Naive thymus-derived CD4-positive, alpha-beta T cell (primary cell): ENCODE measurements at regions not wholly inside any gene's neighbourhood (a gene's known extent, or its start where the extent isn't known, plus 50 kb on each side); places are given as distances from the start of the nearest gene placed in this dataset.

Experiments used
- ATAC-seq: fragments of 150-1000 bp; cut with Tn5 transposase; 2 replicates; pipeline ENCODE4 v1.10.0; 2021; ENCODE audit warnings: mild to moderate bottlenecking, moderate library complexity
- CTCF ChIA-PET: fragments of 350-600 bp; sonication (Branson Sonifier 250); formaldehyde crosslinking; loops from one replicate; lab custom pipeline; 2021; ENCODE audit warnings: antibody characterized with exemption; lab: Charles Lee
- POLR2A ChIA-PET: fragments of 350-600 bp; sonication (Branson Sonifier 250); formaldehyde crosslinking; loops from one replicate; lab custom pipeline; 2021; ENCODE audit warnings: antibody characterized with exemption, inconsistent platforms; lab: Charles Lee
- DNase-seq, 9 donors: peaks; one replicate each; pipeline versions ENCODE4 v3.0.0 to v3.0.0-alpha.2; 2020 to 2022; ENCODE audit warnings: mixed read lengths in 1 of 9
- H3K27ac ChIP-seq: one replicate; pipeline ENCODE4 v1.7.0; 2013; ENCODE audit warnings: mild to moderate bottlenecking, low read depth, low read length, moderate library complexity
- H3K27me3 ChIP-seq, 2 donors: one replicate each; pipeline ENCODE4 v1.7.0; 2013; ENCODE audit warnings: low read length in 2 of 2, mild to moderate bottlenecking in 2 of 2, moderate library complexity in 2 of 2; ENCODE audit not compliant: control insufficient read depth in 2 of 2, insufficient read depth in 2 of 2
- H3K36me3 ChIP-seq, 3 experiments: 1 replicate in 2 of 3; 2 replicates in 1 of 3; pipeline ENCODE4 v1.7.0; 2013; ENCODE audit warnings: low read length in 3 of 3, mild to moderate bottlenecking in 3 of 3, moderate library complexity in 1 of 3; ENCODE audit not compliant: insufficient read depth in 3 of 3, control insufficient read depth in 2 of 3
- H3K4me1 ChIP-seq, 2 donors: one replicate each; pipeline ENCODE4 v1.7.0; 2013; ENCODE audit warnings: low read length in 2 of 2, mild to moderate bottlenecking in 2 of 2, moderate library complexity in 1 of 2; ENCODE audit not compliant: control insufficient read depth in 2 of 2, insufficient read depth in 2 of 2
- H3K4me3 ChIP-seq: 2 replicates; pipeline ENCODE4 v1.7.0; 2013; ENCODE audit warnings: mild to moderate bottlenecking, low read length
- H3K9me3 ChIP-seq, 3 experiments: 1 replicate in 2 of 3; 2 replicates in 1 of 3; pipeline ENCODE4 v1.7.0; 2013; ENCODE audit warnings: low read length in 3 of 3; ENCODE audit not compliant: control insufficient read depth in 2 of 3
- H3K27ac Mint-ChIP-seq, 9 donors: one replicate each; pipeline ENCODE4 v1.8.0; 2020 to 2022; ENCODE audit warnings: mixed read lengths in 9 of 9, mild to moderate bottlenecking in 8 of 9, moderate library complexity in 5 of 9, inconsistent platforms in 2 of 9
- H3K27me3 Mint-ChIP-seq, 5 donors: one replicate each; pipeline ENCODE4 v1.8.0; 2021 to 2022; ENCODE audit warnings: mixed read lengths in 5 of 5, mild to moderate bottlenecking in 1 of 5
- H3K36me3 Mint-ChIP-seq, 5 donors: one replicate each; pipeline ENCODE4 v1.8.0; 2020 to 2022; ENCODE audit warnings: mixed read lengths in 5 of 5, mild to moderate bottlenecking in 3 of 5, inconsistent platforms in 1 of 5
- H3K4me1 Mint-ChIP-seq, 7 donors: one replicate each; pipeline ENCODE4 v1.8.0; 2020 to 2022; ENCODE audit warnings: mixed read lengths in 7 of 7, mild to moderate bottlenecking in 3 of 7, inconsistent platforms in 1 of 7
- H3K4me3 Mint-ChIP-seq, 10 donors: one replicate each; pipeline ENCODE4 v1.8.0; 2020 to 2022; ENCODE audit warnings: mild to moderate bottlenecking in 10 of 10, mixed read lengths in 10 of 10, moderate library complexity in 6 of 10, inconsistent platforms in 2 of 10
- H3K9me3 Mint-ChIP-seq, 11 donors: one replicate each; pipeline ENCODE4 v1.8.0; 2020 to 2022; ENCODE audit warnings: mixed read lengths in 11 of 11, mild to moderate bottlenecking in 4 of 11, inconsistent platforms in 1 of 11, moderate library complexity in 1 of 11
- intact Hi-C, 2 donors: fragments of 100-400 bp; cut with micrococcal nuclease; formaldehyde crosslinking; loops; one replicate each; pipeline ENCODE4 v1.15.1; 2023

DNA sequence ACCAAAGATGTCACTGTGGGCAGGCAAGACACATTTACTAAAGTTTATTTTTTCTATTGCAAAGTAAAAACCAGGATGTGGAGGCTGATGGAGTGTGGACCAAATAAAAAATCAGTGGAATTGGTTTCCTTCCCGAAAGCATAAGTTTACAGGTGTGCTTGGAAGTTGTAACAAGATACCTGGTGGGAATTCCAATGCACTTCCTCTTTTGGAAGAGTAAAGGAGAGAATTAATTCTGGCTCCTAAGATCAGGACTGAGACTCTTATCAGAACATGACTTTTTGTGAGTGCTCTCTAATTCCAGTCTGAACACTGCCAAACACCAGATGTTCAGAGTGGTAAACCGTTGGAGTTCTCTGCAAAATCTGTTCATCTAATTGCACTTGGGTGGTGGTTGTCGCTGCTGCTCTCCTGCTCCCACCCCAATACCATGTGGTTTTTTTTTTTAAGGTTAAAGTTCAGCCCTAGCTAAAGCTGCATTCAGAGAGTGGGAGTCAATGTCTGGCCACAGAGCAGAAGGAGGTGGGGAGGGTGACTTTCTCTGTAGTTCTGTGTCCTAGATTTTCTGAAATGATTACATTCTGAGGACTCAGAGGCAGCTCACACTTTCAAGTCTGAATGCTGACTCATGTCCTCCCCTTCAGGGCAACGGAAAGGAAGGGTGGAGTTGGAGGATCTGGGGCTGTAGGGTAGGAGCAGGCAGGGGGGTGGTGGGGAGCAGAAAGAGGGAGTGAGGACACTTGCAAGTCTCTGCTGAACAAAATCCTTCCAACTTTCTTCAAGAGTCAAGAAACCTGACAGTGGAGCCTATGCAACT lies 275.8 kb upstream of the PRDM1 start:
- ChIA-PET POLR2A (interaction anchor here (0.5 kb wide), 1 partner anchor 35 kb away, joined by 4 read pairs; no protein-coding TSS in a partner anchor), CTCF (no interaction called here)
- Histone ChIP-seq H3K27ac (no peak overlapping the region), H3K9me3 (no peaks in the 10 kb centered on the region), H3K4me3 (no peak overlapping the region), H3K4me1 (peaks cover 0 to 30% of the 10 kb centered on the region in 2 donors), H3K27me3 (no peaks in the 10 kb centered on the region), H3K36me3 (no peaks in the 10 kb centered on the region)
- ATAC-seq (peak; percentile 72), DNase-seq (peak in 1 of 9 donors; percentile 69)
- Mint-ChIP-seq H3K9me3 (peaks cover 0 to 17% (median 0%) of the 10 kb centered on the region in 11 donors), H3K4me3 (peak overlapping the region in 2 of 10 donors; percentile 17 to 61), H3K36me3 (peaks cover 0 to 34% (median 0%) of the 10 kb centered on the region in 5 donors), H3K4me1 (peaks cover 0 to 74% (median 23%) of the 10 kb centered on the region in 7 donors), H3K27ac (peak overlapping the region in 3 of 9 donors; percentile 26 to 78 (median 55)), H3K27me3 (no peaks in the 10 kb centered on the region)
- intact Hi-C loops, result loop anchor here in 1 of 2 donors (2.0 to 10.0 kb wide), 6 partner anchors 18 to 326 kb away; no protein-coding TSS in a partner anchor

DNA sequence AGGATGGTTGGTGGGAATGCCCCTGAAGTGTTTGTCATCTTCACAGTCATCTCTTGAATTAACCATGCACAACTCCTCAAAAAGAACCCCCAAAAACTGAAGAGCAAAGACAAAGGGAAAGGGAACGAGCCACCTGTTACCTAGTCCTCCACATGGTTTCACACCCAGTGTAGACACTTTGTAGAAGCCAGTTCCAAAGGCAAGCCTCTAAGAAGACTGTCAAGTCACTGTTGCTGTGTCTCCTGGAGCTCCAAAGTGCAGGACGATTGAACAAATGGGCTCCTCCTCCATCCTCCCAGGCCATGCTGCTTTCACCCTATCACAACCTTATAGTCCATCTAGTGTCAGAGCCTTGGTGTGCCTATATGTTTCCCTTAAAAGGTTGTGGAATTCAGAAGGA lies 277.6 kb upstream of the PRDM1 start:
- no peaks in the 10 kb centered on the region for H3K27me3 Mint-ChIP-seq
- POLR2A ChIA-PET, result no interaction called here
- no peak for ATAC-seq

DNA sequence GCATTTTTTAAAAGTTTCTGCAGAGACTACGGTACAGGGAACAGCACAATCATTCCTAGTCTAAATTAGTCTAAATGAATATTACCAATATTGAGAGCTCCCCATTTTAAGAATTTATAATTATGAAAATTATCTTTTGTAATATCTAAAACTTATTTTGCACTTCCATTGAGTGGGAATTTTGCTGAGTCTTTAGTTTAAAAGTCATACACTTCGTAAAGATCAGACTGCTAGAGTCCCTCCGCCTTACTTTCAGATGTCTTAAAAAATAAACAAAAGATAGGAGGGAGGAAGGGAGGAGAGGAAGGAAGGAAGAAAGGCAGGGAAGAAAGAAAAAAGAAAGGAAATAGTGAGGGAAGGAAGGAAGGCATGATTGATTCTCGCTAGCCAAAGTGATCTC lies 278.2 kb upstream of the PRDM1 start:
- H3K36me3 ChIP-seq, result no peaks in the 10 kb centered on the region
- Mint-ChIP-seq H3K36me3 (peaks cover 0 to 26% (median 0%) of the 10 kb centered on the region in 5 donors), H3K9me3 (peaks cover 0 to 14% (median 0%) of the 10 kb centered on the region in 11 donors), H3K27ac (no peak overlapping the region), H3K4me1 (peaks cover 0 to 49% (median 19%) of the 10 kb centered on the region in 7 donors), H3K27me3 (no peaks in the 10 kb centered on the region), H3K4me3 (peak overlapping the region in 1 of 10 donors; percentile 52)
- DNase-seq (no peak), ATAC-seq (no peak)
- peaks cover 0 to 30% of the 10 kb centered on the region in 2 donors for H3K4me1 ChIP-seq
- no peaks in the 10 kb centered on the region for H3K27me3 ChIP-seq
- intact Hi-C loops, result no loop called here
- H3K9me3 ChIP-seq, result no peaks in the 10 kb centered on the region
- no peak overlapping the region for H3K27ac ChIP-seq
- no peak overlapping the region for H3K4me3 ChIP-seq
- ChIA-PET POLR2A (interaction anchor here (0.7 kb wide), 1 partner anchor 21 kb away, joined by 3 read pairs; no protein-coding TSS in a partner anchor), CTCF (no interaction called here)

More for the DNA sequence above, 277.6 kb upstream of the PRDM1 start:
- Histone ChIP-seq H3K27ac (no peak overlapping the region), H3K9me3 (no peaks in the 10 kb centered on the region), H3K4me1 (peaks cover 0 to 30% of the 10 kb centered on the region in 2 donors), H3K4me3 (no peak overlapping the region), H3K36me3 (no peaks in the 10 kb centered on the region), H3K27me3 (no peaks in the 10 kb centered on the region)
- H3K36me3 Mint-ChIP-seq, result peaks cover 0 to 29% (median 0%) of the 10 kb centered on the region in 5 donors
- intact Hi-C loops, result no loop called here
- CTCF ChIA-PET, result no interaction called here
- no peak for DNase-seq
- H3K9me3 Mint-ChIP-seq, result peaks cover 0 to 14% (median 0%) of the 10 kb centered on the region in 11 donors
- peaks cover 0 to 56% (median 19%) of the 10 kb centered on the region in 7 donors for H3K4me1 Mint-ChIP-seq
- peak overlapping the region in 1 of 9 donors; percentile 43 for H3K27ac Mint-ChIP-seq
- peak overlapping the region in 1 of 10 donors; percentile 41 for H3K4me3 Mint-ChIP-seq

DNA sequence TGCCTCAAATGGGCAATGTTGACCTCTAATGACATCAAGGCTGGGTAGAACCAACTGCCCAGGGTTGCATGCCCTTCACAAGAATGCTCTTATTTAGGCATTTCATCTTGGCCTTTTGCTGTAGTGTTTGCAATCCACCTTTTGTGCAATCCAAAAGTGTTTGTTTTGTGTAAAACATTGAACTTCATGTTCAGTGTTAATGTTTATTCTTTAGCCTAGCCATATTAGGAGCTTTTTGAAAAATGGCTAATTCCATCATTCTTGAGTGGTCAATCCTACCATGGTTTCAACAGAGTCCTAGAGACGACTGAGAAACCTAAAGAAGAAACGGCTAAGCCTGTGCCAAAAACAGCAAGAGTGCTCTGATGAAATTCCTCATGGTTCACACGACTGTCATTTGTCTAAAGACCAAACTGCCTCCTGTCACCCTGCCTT lies 279.6 kb upstream of the PRDM1 start:
- no peak overlapping the region for H3K4me3 ChIP-seq
- no peak overlapping the region for H3K4me3 Mint-ChIP-seq
- ChIA-PET CTCF (no interaction called here), POLR2A (no interaction called here)
- peaks cover 0 to 20% (median 0%) of the 10 kb centered on the region in 5 donors for H3K36me3 Mint-ChIP-seq
- peaks cover 0 to 40% (median 19%) of the 10 kb centered on the region in 7 donors for H3K4me1 Mint-ChIP-seq
- no peak for ATAC-seq
- no peak overlapping the region for H3K27ac ChIP-seq
- intact Hi-C loops, result no loop called here
- no peak for DNase-seq
- H3K36me3 ChIP-seq, result no peaks in the 10 kb centered on the region
- H3K9me3 Mint-ChIP-seq, result peaks cover 0 to 14% (median 0%) of the 10 kb centered on the region in 11 donors
- peaks cover 0 to 3% (median 0%) of the 10 kb centered on the region in 5 donors for H3K27me3 Mint-ChIP-seq
- peaks cover 0 to 30% of the 10 kb centered on the region in 2 donors for H3K4me1 ChIP-seq
- no peaks in the 10 kb centered on the region for H3K27me3 ChIP-seq
- H3K9me3 ChIP-seq, result no peaks in the 10 kb centered on the region
- H3K27ac Mint-ChIP-seq, result no peak overlapping the region

DNA sequence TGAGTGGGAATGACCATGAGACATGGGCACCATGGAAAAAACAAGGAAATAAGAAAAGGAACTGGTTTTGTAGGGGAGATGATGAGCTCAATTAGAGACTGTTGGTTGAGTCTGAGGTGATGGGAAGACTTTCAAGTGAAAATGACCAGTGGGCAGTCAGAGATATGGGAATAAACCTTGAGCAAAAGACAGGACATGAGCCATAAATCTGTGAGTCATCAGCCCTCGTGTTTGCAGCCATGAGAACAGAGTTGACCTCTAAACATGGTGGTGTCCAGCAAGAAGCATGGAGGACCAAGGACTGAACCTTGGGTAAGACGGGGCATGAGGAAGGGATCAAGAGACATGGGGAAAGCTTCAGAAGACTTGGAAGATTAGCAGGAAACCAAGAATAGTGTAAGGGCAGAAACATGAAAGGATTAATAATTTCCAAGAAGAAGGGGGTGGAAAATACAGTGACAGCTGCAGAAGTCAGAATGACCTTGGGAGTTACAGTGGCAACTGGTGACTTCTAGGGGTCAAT lies 280.6 kb upstream of the PRDM1 start:
- intact Hi-C loops, result no loop called here
- POLR2A ChIA-PET, result interaction anchor here (0.6 kb wide), 1 partner anchor 10 kb away, joined by 3 read pairs; no protein-coding TSS in a partner anchor
- CTCF ChIA-PET, result no interaction called here

DNA sequence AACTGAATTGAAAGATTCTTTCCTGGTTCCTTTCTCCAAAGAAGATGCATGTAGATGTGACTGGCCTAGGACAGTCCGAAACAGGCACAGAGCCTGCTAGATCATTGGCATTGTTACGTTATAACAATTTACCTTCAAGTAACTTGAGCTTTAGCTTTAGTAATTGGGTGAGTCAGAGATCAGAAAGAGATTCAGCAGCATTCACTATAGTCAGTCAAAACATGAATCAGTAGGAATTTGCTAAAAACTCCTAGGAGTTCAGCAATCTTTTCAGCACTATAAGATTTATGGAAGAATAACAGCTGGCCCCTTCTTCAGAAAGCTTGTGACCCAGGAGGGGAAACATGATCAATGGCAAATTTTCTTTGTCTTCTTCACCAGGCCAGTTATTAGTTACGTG lies 281.7 kb upstream of the PRDM1 start:
- Histone ChIP-seq H3K9me3 (no peaks in the 10 kb centered on the region), H3K4me3 (no peak overlapping the region), H3K36me3 (no peaks in the 10 kb centered on the region), H3K27me3 (no peaks in the 10 kb centered on the region), H3K4me1 (peaks cover 0 to 16% of the 10 kb centered on the region in 2 donors), H3K27ac (no peak overlapping the region)
- ATAC-seq, result no peak
- Mint-ChIP-seq H3K27ac (no peak overlapping the region), H3K36me3 (peaks cover 0 to 30% (median 0%) of the 10 kb centered on the region in 5 donors), H3K27me3 (peaks cover 0 to 3% (median 0%) of the 10 kb centered on the region in 5 donors), H3K4me3 (no peak overlapping the region), H3K9me3 (peaks cover 0 to 18% (median 0%) of the 10 kb centered on the region in 11 donors), H3K4me1 (peaks cover 0 to 35% (median 5%) of the 10 kb centered on the region in 7 donors)
- no peak for DNase-seq
- intact Hi-C loops, result no loop called here
- CTCF ChIA-PET, result no interaction called here
- POLR2A ChIA-PET, result no interaction called here

More for the DNA sequence above, 280.6 kb upstream of the PRDM1 start:
- Mint-ChIP-seq H3K4me3 (no peak overlapping the region), H3K9me3 (peaks cover 0 to 16% (median 0%) of the 10 kb centered on the region in 11 donors), H3K4me1 (peaks cover 0 to 39% (median 16%) of the 10 kb centered on the region in 7 donors), H3K27me3 (peaks cover 0 to 3% (median 0%) of the 10 kb centered on the region in 5 donors), H3K36me3 (peaks cover 0 to 24% (median 0%) of the 10 kb centered on the region in 5 donors), H3K27ac (no peak overlapping the region)
- DNase-seq (no peak), ATAC-seq (no peak)
- Histone ChIP-seq H3K27me3 (no peaks in the 10 kb centered on the region), H3K9me3 (no peaks in the 10 kb centered on the region), H3K4me3 (no peak overlapping the region), H3K4me1 (peaks cover 0 to 27% of the 10 kb centered on the region in 2 donors), H3K36me3 (no peaks in the 10 kb centered on the region), H3K27ac (no peak overlapping the region)
